H1 (cell line): ENCODE measurements at regions not wholly inside any gene's neighbourhood (a gene's known extent, or its start where the extent isn't known, plus 50 kb on each side); places are given as distances from the start of the nearest gene placed in this dataset.

ENCODE experiments used
- CHD1 ChIP-seq: IDR thresholded peaks from 2 replicates; pipeline ENCODE4 v1.6.1; 2012; ENCODE audit warnings: low read depth, low read length, improper control_type of control experiment
- EP300 ChIP-seq, 2 experiments: IDR thresholded peaks; 1 replicate in 1 of 2; 2 replicates in 1 of 2; pipeline ENCODE4 v1.6.1; 2011 to 2012; ENCODE audit warnings: low read depth in 2 of 2, low read length in 2 of 2, mild to moderate bottlenecking in 2 of 2, borderline replicate concordance in 1 of 2, inconsistent platforms in 1 of 2, moderate library complexity in 1 of 2
- KDM1A ChIP-seq: fragments of 200-600, 300-600 bp; sonication (generic); IDR thresholded peaks from 2 replicates; pipeline ENCODE4 v1.7.1; 2016; ENCODE audit warnings: mild to moderate bottlenecking, low read length, borderline replicate concordance
- POLR2A ChIP-seq, 2 experiments: IDR thresholded peaks; 1 replicate in 1 of 2; 2 replicates in 1 of 2; pipeline ENCODE4 v1.6.1; 2011; ENCODE audit warnings: low read depth in 2 of 2, low read length in 2 of 2, mild to moderate bottlenecking in 2 of 2; ENCODE audit errors: control extremely low read depth in 1 of 2
- RFX5 ChIP-seq: IDR thresholded peaks from 2 replicates; pipeline ENCODE4 v1.6.1; 2011; ENCODE audit warnings: low read depth, low read length, improper control_type of control experiment, borderline replicate concordance
- SIN3A ChIP-seq, 2 experiments: IDR thresholded peaks in 1 of 2; conservative IDR thresholded peaks in 1 of 2; 2 replicates each; pipeline ENCODE4 v1.6.1; 2011 to 2012; ENCODE audit warnings: low read length in 2 of 2, improper control_type of control experiment in 1 of 2, low read depth in 1 of 2, mild to moderate bottlenecking in 1 of 2
- SP4 ChIP-seq: IDR thresholded peaks from 2 replicates; pipeline ENCODE4 v1.6.1; 2012; ENCODE audit warnings: low read length, inconsistent platforms
- TAF1 ChIP-seq: IDR thresholded peaks from 2 replicates; pipeline ENCODE4 v1.6.1; 2011; ENCODE audit warnings: mild to moderate bottlenecking, low read depth, low read length
- TAF7 ChIP-seq: optimal IDR thresholded peaks from 2 replicates; pipeline ENCODE3; 2011; ENCODE audit warnings: low read depth, mild to moderate bottlenecking, inconsistent platforms, low read length, moderate library complexity, borderline replicate concordance

GRCh38 chr14:40113671-40114070 lies 681.4 kb upstream of the FBXO33 start:
- TF ChIP-seq KDM1A (no peak), SIN3A (conservative IDR thresholded peaks at IDR 0.05 in 1 of 2, IDR thresholded peaks at IDR 0.05 in 1 of 2; ENCODE audit: low read depth in 1 of 2, low read length in 2 of 2) (no peak), CHD1 (no peak), EP300 (IDR thresholded peaks at IDR 0.05; ENCODE audit: borderline replicate concordance in 1 of 2, low read depth in 2 of 2, low read length in 2 of 2) (no peak), SP4 (no peak), POLR2A (IDR thresholded peaks at IDR 0.05; ENCODE audit: control extremely low read depth in 1 of 2, low read depth in 2 of 2, low read length in 2 of 2) (no peak), RFX5 (no peak), TAF1 (no peak), TAF7 (no peak)
